Endodermal cell (in vitro differentiated cells): ENCODE measurements at regions not wholly inside any gene's neighbourhood (a gene's known extent, or its start where the extent isn't known, plus 50 kb on each side); places are given as distances from the start of the nearest gene placed in this dataset.

Experiments
- DNase-seq: peaks from one replicate; pipeline ENCODE4 v3.0.0-alpha.2; 2017
- H3K27ac ChIP-seq: 2 replicates; pipeline ENCODE4 v1.5.1; 2013; ENCODE audit warnings: mild to moderate bottlenecking, low read depth, low read length, moderate library complexity
- H3K27me3 ChIP-seq: 2 replicates; pipeline ENCODE4 v1.6.1; 2013; ENCODE audit warnings: mild to moderate bottlenecking, low read length, moderate library complexity; ENCODE audit not compliant: insufficient read depth, control insufficient read depth, poor library complexity, severe bottlenecking
- H3K36me3 ChIP-seq: 2 replicates; pipeline ENCODE4 v1.7.0; 2013; ENCODE audit warnings: mild to moderate bottlenecking, low read length, moderate library complexity; ENCODE audit not compliant: control insufficient read depth, insufficient read depth
- H3K4me1 ChIP-seq: one replicate; pipeline ENCODE4 v1.7.0; 2013; ENCODE audit warnings: low read length; ENCODE audit not compliant: control insufficient read depth, insufficient read depth
- H3K4me3 ChIP-seq: 2 replicates; pipeline ENCODE4 v1.5.1; 2013; ENCODE audit warnings: mild to moderate bottlenecking, low read length, moderate library complexity
- H3K9ac ChIP-seq: 2 replicates; pipeline ENCODE4 v1.6.1; 2013; ENCODE audit warnings: mild to moderate bottlenecking, low read length, moderate library complexity; ENCODE audit not compliant: poor library complexity, severe bottlenecking; ENCODE audit errors: extremely low read depth
- H3K9me3 ChIP-seq: 2 replicates; pipeline ENCODE4 v1.6.1; 2013; ENCODE audit warnings: mild to moderate bottlenecking, low read length, moderate library complexity; ENCODE audit not compliant: control insufficient read depth
- H3K27ac Mint-ChIP-seq: 2 replicates; pipeline ENCODE4 v1.8.0; 2020; ENCODE audit warnings: mixed read lengths
- H3K27me3 Mint-ChIP-seq: 2 replicates; pipeline ENCODE4 v1.8.0; 2021; ENCODE audit warnings: mild to moderate bottlenecking, mixed read lengths; ENCODE audit not compliant: insufficient read depth
- H3K36me3 Mint-ChIP-seq: 2 replicates; pipeline ENCODE4 v1.8.0; 2020; ENCODE audit warnings: low read depth, mixed read lengths
- H3K4me1 Mint-ChIP-seq: 2 replicates; pipeline ENCODE4 v1.8.0; 2020; ENCODE audit warnings: mixed read lengths
- H3K4me3 Mint-ChIP-seq: 2 replicates; pipeline ENCODE4 v1.8.0; 2020; ENCODE audit warnings: mild to moderate bottlenecking, moderate library complexity, mixed read lengths
- H3K9me3 Mint-ChIP-seq: 2 replicates; pipeline ENCODE4 v1.8.0; 2020; ENCODE audit warnings: mild to moderate bottlenecking, mixed read lengths
- WGBS, 2 experiments: methylation state at CpG; one replicate each; pipeline versions ENCODE4 v1.1.5 to v1.1.7; 2013; ENCODE audit warnings: missing lambda C conversion rate in 2 of 2, mixed read lengths in 1 of 2; ENCODE audit not compliant: insufficient coverage in 1 of 2, insufficient read length in 1 of 2; 5-methylcytosine and 5-hydroxymethylcytosine counted together
- TF ChIP-seq, protein P1 (sequence below): fragments of 200-600 bp; sonication (generic); conservative IDR thresholded peaks from 2 replicates; pipeline ENCODE4 v1.5.0; 2021; ENCODE audit warnings: antibody characterized with exemption, mild to moderate bottlenecking

DNA sequence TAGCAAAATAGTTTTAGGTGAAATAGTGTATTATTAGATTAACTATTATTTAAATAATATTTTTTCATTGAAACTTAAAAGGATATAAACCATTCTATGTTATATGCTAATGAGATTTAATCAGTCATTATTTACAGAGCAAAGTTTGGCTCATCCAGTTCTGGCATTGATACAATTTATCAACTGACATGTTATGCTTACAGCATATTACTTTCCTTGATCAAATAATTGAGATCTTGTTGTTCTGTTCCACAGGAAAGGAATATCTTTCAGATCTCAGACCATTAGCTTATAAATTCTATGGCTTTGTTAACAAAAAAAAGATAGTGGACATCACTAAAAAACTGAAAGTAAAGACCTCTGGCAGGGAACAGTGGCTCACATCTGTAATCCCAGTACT, 403.0 kb downstream of the ZFHX3 start:
- Mint-ChIP-seq H3K4me3 (no peak overlapping the region), H3K9me3 (peaks cover 22% of the 10 kb centered on the region), H3K36me3 (peaks cover 9% of the 10 kb centered on the region), H3K4me1 (peaks cover 2% of the 10 kb centered on the region), H3K27ac (no peak overlapping the region), H3K27me3 (no peaks in the 10 kb centered on the region)
- H3K27me3 ChIP-seq = no peaks in the 10 kb centered on the region
- DNase-seq = no peak
- no peaks in the 10 kb centered on the region for H3K4me1 ChIP-seq
- TF ChIP-seq, protein P1, sequence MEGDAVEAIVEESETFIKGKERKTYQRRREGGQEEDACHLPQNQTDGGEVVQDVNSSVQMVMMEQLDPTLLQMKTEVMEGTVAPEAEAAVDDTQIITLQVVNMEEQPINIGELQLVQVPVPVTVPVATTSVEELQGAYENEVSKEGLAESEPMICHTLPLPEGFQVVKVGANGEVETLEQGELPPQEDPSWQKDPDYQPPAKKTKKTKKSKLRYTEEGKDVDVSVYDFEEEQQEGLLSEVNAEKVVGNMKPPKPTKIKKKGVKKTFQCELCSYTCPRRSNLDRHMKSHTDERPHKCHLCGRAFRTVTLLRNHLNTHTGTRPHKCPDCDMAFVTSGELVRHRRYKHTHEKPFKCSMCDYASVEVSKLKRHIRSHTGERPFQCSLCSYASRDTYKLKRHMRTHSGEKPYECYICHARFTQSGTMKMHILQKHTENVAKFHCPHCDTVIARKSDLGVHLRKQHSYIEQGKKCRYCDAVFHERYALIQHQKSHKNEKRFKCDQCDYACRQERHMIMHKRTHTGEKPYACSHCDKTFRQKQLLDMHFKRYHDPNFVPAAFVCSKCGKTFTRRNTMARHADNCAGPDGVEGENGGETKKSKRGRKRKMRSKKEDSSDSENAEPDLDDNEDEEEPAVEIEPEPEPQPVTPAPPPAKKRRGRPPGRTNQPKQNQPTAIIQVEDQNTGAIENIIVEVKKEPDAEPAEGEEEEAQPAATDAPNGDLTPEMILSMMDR = no peak
- H3K9ac ChIP-seq = no peak overlapping the region
- H3K36me3 ChIP-seq = no peaks in the 10 kb centered on the region
- H3K27ac ChIP-seq = no peak overlapping the region
- H3K4me3 ChIP-seq = no peak overlapping the region
- H3K9me3 ChIP-seq = peaks cover 21% of the 10 kb centered on the region

DNA sequence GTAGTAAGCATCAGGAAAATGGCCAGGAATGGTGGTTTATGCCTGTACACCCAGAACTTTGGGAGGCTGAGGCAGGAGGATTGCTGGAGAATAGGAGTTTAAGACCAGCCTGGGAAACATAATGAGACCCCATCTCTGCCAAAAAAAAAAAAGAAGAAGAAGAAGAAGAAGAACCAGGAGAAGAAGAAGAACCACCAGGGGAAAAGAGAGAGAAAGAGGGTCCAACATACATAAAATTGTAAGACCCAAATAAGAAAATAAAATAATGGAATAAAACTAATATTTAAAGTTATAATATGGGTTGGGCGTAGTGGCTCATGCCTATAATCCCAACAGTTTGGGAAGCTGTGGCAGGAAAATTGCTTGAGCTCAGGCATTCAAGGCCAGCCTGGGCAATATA, 408.4 kb downstream of the ZFHX3 start:
- Histone ChIP-seq H3K4me1 (no peaks in the 10 kb centered on the region), H3K9ac (no peak overlapping the region), H3K27me3 (no peaks in the 10 kb centered on the region), H3K4me3 (no peak overlapping the region), H3K9me3 (peaks cover 40% of the 10 kb centered on the region), H3K27ac (no peak overlapping the region), H3K36me3 (no peaks in the 10 kb centered on the region)
- H3K27ac Mint-ChIP-seq = no peak overlapping the region
- WGBS, 2 experiments = 90% methylated on average over 1 of the region's 1 CpG; no CpG with 5 or more reads in 1 of the 2 experiments
- DNase-seq = no peak
- peaks cover 17% of the 10 kb centered on the region for H3K36me3 Mint-ChIP-seq
- H3K9me3 Mint-ChIP-seq = peaks cover 46% of the 10 kb centered on the region
- no peaks in the 10 kb centered on the region for H3K27me3 Mint-ChIP-seq
- H3K4me3 Mint-ChIP-seq = no peak overlapping the region
- TF ChIP-seq, protein P1 = no peak
- H3K4me1 Mint-ChIP-seq = no peaks in the 10 kb centered on the region

DNA sequence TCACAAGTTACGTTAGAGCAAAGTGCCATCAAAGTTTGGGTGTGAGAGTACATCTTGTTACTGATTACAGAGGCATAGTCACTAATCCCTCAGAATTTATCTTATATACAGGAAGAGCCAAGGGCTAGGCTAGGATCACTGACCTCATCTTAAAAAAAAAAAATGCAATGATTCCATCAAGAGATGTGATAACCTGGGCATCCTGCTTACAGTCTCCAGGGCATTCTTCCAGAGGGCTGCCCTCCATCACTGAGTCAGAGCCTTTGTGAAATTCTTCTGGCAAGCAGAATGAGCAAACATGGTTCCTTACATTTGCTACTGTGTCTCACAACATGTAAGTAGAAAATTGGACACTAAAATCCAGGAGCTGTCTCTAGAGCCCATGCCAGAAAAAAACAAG, 410.6 kb downstream of the ZFHX3 start:
- Mint-ChIP-seq H3K9me3 (peaks cover 44% of the 10 kb centered on the region), H3K4me1 (no peaks in the 10 kb centered on the region), H3K27me3 (no peaks in the 10 kb centered on the region), H3K4me3 (no peak overlapping the region), H3K36me3 (peaks cover 12% of the 10 kb centered on the region), H3K27ac (no peak overlapping the region)
- Histone ChIP-seq H3K4me3 (no peak overlapping the region), H3K36me3 (no peaks in the 10 kb centered on the region), H3K27me3 (no peaks in the 10 kb centered on the region), H3K9ac (no peak overlapping the region), H3K9me3 (peaks cover 40% of the 10 kb centered on the region), H3K4me1 (no peaks in the 10 kb centered on the region), H3K27ac (no peak overlapping the region)
- no peak for DNase-seq
- TF ChIP-seq, protein P1 = no peak
- WGBS, 2 experiments = 100% methylated on average over 1 of the region's 1 CpG
